ENCODE measurements at regions not wholly inside any gene's neighbourhood (a gene's known extent, or its start where the extent isn't known, plus 50 kb on each side); places are given as distances from the start of the nearest gene placed in this dataset.

- TF ChIP-seq POLR2A (IDR thresholded peaks at IDR 0.05) (no peak), CTCF (IDR thresholded peaks at IDR 0.05 in 8 of 11, conservative IDR thresholded peaks at IDR 0.05 in 3 of 11) (no peak), POLR2AphosphoS5 (IDR thresholded peaks at IDR 0.05) (no peak)
These were observed 657.6 kb downstream of the BRD1 start for GRCh38 chr22:49170053-49170452.

Measured in spleen (tissue), 7 donors.